ENCODE measurements at regions not wholly inside any gene's neighbourhood (a gene's known extent, or its start where the extent isn't known, plus 50 kb on each side); places are given as distances from the start of the nearest gene placed in this dataset.

DNA sequence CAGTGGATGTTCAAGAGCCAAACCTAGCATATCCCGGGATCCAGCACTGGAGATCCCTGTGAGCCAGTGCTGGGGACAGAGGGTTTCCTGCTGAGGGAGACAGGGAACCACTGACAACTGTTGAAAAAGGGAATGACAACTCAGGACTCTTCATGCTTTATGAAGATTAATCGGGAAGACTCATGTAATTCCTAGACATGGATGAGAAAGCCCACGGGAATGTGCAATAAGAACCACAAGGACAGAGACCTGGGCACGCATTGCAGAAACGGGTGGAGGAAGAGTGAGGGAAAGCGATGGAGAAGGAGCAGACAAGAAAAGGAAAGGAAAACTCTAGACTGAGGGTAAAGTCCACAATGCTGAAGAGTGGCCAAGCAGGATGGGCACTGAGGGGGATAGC, 296.0 kb downstream of the PCNX1 start:
- DNase-seq = no peak

DNA sequence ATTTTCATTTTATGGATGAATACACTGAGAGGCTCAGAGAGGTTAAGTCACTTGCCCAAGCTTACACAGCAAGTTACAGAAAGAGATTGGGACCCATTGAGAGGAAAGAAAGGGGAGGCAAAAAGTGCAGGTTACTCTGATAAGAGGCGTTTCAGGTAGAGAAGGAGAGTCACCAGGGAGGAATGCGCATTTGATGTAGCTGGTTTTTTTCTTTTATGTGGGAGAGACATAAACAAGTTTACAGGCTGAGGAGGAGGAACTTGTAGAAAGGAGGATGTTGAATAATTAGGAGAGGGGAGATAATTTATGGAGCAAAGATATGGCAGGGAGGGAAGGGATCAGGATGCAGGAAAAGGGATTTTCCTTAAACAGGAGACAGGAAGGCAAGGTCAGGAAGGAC, 297.0 kb downstream of the PCNX1 start:
- DNase-seq = no peak

DNA sequence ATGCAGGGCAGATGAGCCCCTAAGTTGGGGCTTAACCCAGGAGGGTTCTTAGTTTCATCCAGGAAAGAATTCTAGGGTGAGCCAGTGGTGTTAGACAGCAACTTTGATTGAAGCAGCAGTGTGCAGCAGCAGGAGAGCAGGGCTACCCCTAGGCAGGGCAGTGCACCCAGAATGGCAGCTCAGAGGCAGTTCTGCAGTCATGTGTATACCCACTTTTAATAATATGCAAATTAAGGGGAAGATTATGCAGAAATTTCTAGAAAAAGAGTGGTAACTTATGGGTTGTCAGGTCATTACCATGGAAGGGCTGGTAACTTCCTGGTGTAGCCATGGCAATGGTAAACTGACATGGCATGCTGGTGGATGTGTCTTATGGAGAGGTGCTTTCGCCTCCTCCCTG, 297.5 kb downstream of the PCNX1 start:
- no peak for DNase-seq

DNA sequence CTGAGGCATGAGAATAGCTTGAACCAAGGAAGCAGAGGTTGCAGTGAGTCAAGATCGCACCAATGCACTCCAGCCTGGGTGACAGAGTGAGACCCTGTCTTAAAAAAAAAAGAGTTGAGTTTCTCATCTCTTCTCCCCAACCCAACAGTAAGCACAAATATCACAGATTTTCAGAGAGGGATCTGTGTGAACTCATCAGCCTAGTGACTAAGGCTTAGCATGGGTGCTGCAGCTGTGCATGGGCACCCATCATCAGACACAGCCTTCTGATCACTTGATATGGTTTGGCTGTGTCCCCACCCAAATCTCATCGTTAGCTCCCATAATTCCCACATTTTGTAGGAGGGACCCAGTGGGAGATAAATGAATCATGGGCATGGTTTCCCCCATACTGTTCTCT, 298.9 kb downstream of the PCNX1 start:
- DNase-seq = no peak

DNA sequence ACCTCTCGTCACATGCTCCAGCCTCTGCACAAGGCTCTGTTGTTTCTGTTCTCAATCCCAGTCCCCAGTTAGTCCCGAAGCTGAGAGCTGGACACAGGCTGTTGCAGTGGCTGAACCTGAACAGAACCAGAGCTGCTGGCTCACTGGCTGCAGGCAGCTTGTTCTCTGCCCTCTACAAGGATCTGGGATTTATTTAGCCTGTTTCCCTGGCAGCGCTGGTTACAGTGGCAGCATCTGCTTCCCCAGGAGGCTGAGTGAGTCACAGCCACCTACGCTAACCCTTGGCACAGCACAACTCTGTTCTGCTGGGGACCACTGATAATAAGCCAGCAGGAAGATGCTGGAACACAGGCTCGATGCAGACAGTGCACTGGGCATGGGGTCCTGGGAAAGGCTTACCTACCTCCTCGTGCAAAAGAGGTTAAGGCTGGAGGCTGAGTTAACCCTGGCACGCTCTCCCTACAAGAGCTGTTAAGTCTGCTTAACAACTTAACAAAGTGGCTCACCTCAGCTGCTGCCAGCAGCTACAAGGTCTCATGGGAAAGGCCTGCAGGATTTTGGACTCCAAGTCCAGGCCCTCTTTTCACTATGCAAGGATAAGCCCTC, 299.6 kb downstream of the PCNX1 start:
- DNase-seq = no peak

DNA sequence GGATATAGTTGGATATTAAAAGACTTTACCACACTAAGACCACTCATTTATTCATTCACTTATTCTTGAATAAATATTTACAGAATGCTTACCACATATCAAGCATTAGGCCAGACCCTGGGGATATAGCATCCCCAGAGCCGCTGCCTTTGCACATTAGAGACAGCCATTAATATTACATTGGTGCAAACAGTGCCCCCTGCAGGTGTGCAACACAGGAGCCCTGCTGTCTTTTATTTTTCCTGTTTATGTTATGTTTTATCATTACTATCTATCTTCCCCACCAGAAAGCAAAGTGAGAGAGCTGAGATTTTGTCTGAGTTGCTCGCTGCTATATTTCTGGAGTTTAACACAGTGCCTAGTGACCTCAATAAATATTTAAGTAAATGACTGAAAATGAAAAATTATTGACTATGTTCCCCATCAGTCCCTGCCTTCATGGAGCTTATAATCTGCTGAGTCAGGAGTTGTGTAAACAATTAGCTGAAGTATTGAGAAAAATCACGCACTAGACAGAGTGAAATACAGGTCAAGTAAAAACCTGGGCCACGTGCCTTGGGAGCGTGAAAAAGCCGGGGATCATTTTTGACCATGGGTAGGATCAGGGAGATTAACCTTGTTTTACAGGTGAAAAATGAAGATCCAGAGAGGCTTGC, 301.6 kb downstream of the PCNX1 start:
- no peak for DNase-seq

DNA sequence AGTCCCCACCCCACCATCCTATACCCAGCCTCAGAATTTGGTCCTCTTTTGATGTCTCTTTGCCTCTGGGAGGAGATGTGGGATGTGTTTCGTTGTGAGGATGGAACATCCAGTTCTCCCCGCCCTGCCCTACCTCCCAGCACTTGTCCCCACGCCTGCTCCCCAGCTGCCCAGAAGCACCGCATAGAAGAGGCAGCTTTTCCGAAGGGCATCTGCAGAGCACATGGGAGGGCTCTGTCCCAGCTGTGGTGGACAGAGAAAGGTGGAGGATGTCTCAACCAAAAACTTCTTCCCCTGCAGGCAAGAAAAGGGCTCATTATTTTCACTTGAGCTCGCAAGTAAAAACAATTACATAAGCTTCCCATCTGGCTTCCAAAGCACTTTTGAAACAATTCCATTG, 302.6 kb downstream of the PCNX1 start:
- DNase-seq = no peak

DNA sequence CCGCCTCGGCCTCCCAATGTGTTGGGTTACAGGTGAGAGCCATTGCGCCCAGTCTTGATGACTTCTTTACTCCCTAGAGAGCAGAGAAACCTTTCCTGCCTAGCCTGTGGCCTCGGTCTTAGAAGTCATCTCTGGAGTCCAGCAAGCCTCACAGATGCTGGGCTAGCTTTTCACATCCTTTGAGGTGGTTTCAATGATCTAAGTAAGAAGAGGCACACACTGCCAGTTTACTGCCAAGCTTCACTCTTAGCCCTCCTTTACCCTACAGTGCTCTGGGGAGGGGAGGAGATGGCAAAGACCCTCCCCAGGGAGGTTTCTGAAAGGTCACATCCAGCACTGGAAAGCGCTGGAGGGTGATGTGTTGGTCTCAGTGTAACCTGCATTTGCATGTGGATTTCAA, 304.8 kb downstream of the PCNX1 start:
- DNase-seq = no peak

DNA sequence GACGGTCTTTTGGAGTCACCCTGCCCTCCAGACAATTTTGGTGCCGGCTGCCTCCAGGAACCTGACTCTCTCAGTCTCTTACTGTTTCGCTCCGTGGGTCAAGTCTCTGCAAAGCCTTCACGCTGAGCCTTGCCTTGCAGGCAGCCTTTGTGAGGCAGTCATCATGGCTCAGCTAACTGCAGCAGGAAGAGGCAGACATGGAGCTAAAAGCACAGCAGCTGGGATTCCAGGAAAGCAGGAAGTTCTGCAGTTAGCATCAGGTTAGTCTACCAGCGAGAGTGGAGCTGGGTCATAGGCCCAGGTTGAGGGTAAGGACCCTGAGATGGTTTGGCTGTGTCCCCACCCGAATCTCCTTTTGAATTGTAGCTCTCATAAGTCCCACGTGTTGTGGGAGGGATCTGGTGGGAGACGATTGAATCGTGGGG, 305.4 kb downstream of the PCNX1 start:
- no peak for DNase-seq

DNA sequence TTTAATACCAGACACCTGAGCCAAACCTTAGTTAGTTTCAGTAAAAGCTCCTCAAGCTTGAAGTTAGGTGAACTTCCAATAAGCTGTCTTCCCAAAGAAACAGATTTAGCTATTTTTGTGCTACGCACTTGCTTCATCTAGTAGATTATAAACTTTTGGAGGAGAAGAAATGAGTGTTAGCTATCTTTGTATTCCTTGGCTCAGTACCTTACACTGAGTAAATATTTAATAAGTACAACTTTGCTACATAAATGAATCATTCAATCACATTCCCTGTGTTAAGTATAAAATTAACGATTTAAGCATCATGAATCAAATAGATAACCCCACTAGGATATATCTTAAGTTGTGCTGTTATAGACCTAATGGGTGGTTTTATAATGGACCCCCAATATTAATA, 307.0 kb downstream of the PCNX1 start:
- no peak for DNase-seq

DNA sequence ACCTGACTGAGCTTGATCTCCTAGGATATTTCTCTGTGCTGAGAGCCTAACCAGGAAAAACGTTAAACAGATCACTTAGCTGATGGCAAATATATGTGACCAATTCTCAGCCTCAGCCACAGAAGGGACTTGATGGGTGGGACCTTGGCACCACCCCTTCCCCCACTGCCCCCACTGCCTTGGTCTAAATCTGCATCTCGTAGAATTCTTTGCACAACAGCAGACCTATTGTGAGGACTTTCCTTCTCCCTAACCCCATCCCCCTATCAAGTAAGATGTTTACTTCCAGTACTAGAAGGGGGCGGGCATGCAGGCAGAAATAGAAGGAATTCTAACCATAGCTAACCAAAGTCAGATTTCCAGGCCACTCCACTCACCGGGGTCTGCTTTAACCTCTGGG, 313.2 kb downstream of the PCNX1 start:
- DNase-seq = no peak

DNA sequence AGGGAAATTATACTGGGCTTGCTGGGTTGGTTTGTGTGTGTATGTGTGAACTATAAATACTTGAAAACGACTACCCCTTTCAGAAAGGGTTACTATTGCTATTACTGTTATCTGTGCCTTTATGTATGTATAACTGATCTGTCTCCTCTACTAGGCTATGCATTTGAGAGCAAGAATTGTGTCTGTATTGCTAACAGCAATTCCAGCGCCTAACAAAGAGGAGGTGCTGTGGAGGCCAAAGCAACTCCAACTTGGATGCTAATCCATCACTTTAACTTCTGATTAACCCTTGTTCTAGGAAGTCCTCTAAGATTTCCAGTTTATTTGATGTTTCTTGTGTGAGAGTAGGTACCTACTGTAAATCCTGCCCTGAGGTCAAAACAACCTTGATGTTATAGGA, 313.9 kb downstream of the PCNX1 start:
- DNase-seq = no peak

DNA sequence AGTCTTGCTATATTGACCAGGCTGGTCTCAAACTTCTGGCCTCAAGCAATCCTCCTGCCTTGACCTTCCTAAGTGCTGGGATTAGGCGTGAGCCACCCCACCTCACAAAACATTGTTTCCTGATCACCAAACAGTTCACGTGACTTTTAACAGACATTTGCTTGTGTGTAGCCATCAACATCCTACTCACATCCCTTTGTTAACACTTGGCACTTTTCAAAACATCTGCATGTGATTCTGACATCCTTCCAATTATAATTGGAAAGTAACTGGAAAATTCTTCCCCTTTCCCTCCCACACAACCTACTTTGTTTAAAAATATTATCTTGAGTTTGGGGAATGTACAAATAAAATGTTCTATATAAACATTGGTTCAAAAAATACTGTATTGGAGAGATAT, 317.9 kb downstream of the PCNX1 start:
- DNase-seq = no peak

DNA sequence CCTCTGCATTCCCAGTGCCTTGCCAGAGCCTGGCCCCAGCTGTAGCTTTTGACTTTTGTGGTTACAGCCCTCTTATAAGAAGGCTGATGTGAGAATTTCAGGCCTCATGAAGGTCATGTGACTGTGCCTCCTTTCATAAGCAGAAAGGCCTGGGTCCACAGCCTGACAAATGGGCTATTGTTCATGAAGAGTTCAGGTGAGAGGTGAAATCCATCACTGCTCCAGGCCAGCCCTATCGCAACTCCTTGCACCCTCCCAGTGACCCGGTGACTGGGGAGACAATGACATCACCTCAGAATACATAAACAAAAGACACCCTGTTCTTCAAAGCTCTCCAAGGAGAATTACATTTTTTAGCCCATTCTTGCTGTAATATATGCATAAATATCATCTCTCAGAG, 321.5 kb downstream of the PCNX1 start:
- no peak for DNase-seq

DNA sequence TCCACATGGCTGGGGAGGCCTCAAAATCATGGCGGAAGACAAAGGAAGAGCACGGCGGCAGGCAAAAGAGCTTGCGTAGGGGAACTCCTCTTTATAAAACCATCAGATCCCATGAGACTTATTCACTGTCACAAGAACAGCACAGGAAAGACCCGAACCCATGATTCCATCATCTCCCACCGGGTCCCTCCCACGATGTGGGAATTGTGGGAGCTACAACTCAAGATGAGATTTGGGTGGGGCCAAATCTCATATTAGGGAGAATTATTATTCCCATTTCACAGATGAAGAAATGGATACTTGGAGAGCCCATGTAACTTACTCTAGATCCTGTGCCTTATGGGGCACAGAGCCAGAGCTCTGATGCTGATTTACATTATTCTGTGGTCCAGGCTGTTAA, 322.6 kb downstream of the PCNX1 start:
- DNase-seq = no peak

DNA sequence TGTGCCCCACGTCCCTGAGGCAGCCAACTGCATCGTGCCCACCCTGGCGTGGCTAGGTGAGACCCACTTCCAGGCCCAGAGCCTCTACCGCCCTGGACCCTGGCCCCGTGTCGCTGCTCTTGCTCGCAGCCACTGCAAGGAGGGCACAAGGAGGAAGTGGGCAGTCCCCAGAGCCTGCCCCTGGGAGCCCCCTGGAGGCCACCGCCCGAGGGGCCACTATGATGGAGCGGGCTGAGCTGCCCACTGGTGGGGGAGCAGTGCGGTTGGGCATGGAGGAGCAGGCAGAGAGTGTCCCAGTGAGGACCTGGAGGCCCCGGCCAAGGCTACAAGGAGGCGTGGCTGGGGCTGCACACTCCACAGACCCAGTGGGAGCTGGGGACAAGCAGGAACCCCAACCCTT, 323.6 kb downstream of the PCNX1 start:
- DNase-seq = no peak

DNA sequence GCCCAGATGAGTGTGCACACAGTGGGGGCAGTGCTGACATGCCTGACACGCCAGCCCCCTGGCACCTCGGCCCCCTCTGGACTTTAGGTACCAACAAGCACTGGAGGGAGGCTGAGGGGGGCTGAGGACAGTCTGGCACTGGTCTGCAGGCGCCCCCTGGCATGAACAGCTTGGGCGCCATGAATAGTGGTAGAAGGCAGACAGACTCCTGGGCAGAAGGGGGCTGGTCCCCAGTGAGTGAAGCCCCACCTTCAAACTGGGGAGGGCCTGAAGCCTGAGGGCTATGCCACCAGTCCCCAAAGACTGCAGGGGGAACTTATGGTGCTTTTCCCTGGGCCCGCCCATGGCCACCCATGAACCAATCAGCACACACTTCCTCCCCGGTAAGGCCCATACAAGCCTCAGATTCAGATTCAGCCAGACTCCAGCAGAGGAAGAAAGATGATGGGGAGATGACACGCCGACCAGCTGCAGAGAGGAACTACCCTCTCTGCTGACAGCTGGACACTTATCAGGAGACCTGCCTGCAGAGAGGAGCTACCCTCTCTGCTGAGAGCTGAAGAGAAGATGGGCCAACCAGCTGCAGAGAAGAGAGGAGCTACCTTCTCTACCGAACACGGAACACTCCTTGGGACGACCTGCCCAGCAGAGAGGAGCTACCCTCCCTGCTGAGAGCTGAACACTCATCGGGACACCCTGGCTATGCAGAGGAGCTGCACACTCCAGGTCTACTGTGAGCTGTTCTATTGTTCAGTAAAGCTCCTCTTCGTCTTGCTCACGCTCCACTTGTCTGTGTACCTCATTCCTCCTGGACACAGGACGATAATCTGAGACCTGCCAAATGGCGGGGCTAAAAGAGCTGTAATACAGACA, 324.5 kb downstream of the PCNX1 start:
- no peak for DNase-seq

DNA sequence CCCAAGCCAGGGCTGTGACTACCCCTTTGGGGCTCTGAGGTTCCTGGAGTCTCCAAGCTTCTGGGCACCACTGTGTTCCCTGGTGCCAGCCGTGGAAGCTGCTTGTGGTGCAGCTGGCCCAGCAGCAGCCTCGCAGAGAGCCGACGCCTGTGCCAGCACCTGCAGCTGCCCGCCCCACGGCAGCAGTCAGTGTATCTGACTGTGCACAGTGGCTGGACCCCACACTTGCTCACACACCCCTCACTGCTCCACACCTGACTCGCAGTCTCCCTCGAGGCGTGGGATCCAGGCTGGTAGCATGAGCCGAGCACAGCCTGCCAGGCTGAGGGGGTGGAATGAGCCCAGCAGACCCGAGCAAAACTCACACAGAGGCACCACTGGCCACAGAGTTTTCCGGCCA, 325.2 kb downstream of the PCNX1 start:
- DNase-seq = no peak

DNA sequence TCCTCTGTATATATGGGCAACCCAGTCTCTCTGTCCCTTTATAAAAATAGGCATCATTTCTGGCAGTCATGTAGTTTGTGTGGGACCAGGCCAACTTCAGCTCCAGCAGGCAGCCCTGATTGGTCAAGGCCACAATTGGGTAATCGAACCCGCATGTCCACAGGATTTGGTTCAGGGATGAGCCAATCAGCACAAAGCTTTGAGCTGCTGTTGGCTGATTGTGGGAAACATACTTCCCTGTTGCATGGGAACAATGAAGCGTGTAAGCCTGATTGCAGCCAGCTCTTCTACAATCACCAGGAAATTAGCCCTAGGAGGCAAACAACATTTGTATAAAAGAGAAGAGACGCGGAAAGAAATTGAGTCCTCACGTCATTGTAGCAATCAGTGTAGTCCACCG, 328.6 kb downstream of the PCNX1 start:
- peak; percentile 64 for DNase-seq

DNA sequence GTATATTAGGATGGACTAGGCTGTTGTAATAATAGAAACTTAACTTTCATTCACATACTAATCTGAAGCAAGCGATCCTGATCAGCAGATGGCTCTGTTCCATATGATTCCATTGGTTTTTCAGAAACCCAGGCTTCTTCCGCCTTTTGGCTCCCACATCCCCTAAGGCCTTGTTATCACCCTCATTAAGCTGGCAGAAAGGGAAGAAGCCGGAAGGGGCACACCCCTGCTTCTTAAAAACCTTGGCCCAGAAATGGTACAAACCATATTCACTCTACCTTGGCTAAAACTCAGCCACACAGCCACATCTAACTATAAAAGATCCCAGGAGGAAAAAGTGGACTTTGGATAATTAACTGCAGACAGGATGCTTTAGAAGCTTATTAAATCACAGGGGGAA, 329.2 kb downstream of the PCNX1 start:
- DNase-seq = no peak

DNA sequence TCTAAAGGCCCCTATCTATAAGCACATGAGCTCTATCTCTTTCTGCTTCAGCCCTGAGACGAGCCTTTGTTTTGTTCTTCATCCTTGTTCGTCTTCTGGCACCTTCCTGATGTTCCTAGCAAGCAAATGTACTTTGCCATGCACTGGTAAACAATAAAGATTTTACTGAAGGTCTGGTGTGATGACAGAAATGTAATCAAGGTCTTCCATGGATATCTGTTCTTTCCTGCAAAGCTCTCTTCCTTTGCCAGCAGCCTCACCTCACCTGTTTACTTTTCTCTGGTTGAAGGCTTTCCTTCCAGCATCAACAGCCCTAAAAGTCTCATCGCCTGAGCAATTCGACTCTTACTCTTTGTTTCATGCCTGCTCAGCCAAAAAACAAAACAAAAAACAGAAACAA, 330.3 kb downstream of the PCNX1 start:
- no peak for DNase-seq

DNA sequence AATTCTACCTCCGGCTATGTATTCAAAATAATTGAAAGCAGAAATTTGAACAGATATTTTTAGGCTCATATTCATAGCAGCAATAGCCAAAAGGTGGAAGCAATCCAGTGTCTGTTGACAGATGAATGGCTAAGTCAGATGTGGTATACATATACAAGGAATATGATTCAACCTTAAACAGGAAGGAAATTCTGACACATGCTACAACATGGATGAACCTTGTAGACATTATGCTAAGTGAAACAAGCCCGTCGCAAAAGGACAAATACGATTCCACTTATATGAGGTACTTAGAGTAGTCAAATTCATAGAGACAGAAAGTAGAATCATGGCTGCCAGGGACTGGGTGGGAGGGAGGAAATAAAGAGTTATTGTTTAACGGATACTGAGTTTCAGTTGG, 331.6 kb downstream of the PCNX1 start:
- DNase-seq = no peak

DNA sequence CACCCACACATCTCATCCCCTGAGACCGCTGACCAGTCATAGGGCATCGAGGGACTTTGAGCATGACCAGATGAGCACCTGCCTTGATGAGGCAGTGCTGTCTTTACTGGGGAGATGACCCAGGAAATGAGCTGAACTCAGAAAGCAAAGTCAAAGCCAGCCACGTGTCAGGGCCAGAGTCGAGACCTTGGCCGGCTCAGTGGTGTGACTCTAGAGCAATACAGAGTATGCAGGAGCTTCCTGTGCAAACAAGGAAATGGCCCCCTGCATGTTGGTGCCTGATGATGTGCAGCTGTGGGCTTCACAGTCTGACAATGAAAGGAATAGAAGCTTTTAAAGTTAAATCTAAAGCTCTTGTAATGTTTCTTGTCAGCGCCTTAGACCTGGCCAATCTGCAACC, 332.9 kb downstream of the PCNX1 start:
- no peak for DNase-seq

DNA sequence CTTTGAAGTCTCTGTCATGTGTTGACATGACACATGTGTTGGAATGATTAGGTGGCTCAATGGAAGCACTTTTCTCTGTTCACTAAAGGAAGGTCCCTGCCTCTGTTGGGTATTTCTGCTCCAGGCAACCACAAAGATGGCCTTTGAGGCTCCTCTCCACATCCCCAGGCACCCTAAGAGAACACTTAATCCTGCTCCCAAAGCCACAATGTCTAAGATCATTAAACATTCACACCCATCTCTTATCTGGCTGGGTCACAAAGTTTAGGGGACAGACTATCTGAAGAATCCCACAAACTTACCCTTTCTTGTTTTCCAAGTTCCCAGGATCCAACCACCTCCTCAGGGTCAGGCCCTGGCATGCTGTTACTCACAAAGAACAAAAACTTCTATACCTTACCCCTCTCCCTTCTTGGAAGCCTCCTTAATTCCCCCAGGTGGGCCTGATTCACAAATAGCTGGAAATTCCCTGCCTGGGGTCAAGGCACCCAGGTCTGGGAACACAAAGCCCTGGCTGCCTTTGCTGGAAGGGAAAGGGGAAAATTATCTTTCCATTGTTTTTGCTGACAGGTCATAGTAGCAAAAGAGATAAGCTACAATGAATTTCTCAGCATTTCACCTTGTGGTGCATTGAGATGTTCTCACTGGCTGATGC, 333.7 kb downstream of the PCNX1 start:
- DNase-seq = no peak

All from DMS153 (cell line).